IgD-negative memory B cell (primary cell): ENCODE measurements at regions not wholly inside any gene's neighbourhood (a gene's known extent, or its start where the extent isn't known, plus 50 kb on each side); places are given as distances from the start of the nearest gene placed in this dataset.
A peak's percentile ranks its signal among the peaks of the same experiment; 100 is the strongest.

Source experiments
- H3K27ac Mint-ChIP-seq, 3 donors: one replicate each; pipeline ENCODE4 v1.8.0; 2020 to 2022; ENCODE audit warnings: mild to moderate bottlenecking in 3 of 3, mixed read lengths in 3 of 3, moderate library complexity in 1 of 3
- H3K27me3 Mint-ChIP-seq: one replicate; pipeline ENCODE4 v1.8.0; 2021; ENCODE audit warnings: mixed read lengths
- H3K36me3 Mint-ChIP-seq: one replicate; pipeline ENCODE4 v1.8.0; 2020; ENCODE audit warnings: mild to moderate bottlenecking, mixed read lengths
- H3K4me1 Mint-ChIP-seq, 3 donors: one replicate each; pipeline ENCODE4 v1.8.0; 2020 to 2022; ENCODE audit warnings: mixed read lengths in 3 of 3, mild to moderate bottlenecking in 1 of 3
- H3K4me3 Mint-ChIP-seq, 4 donors: one replicate each; pipeline ENCODE4 v1.8.0; 2020 to 2022; ENCODE audit warnings: mild to moderate bottlenecking in 4 of 4, mixed read lengths in 4 of 4, moderate library complexity in 3 of 4
- H3K9me3 Mint-ChIP-seq, 3 donors: one replicate each; pipeline ENCODE4 v1.8.0; 2020 to 2021; ENCODE audit warnings: mixed read lengths in 3 of 3, mild to moderate bottlenecking in 1 of 3

- Mint-ChIP-seq H3K9me3 (peaks cover 0 to 4% (median 0%) of the 10 kb centered on the region in 3 donors), H3K27ac (no peak overlapping the region), H3K27me3 (no peaks in the 10 kb centered on the region), H3K4me3 (no peak overlapping the region), H3K36me3 (no peaks in the 10 kb centered on the region), H3K4me1 (no peaks in the 10 kb centered on the region)
Observed at GRCh38 chr14:38745861-38746260, 357.2 kb downstream of the SEC23A start.

DNA sequence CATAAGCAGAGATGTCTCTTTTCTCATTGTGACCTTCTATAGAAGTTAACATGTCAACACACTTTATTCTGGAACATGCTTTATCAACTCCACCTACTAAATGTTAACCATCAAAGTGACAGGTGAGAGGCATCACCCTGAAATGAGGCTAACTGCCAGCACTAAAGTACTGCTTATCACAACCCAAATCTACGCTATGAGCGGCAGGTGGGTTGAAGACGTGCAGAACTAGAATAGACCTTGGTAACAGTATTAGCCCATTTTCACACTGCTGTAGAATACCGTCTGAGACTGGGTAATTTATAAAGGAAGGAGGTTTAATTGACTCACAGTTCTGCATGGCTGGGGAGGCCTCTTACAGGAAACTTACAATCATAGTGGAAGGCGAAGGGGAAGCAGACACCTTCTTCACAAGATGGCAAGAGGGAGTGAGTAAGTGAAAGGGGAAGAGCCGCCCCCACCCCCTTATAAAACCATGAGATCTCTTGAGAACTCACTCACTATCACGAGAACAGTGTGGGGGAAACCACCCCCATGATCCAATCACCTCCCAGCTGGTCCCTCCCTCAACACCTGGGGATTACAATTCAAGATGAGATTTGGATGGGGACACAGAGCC is 359.0 kb downstream of the SEC23A start:
- Mint-ChIP-seq H3K4me3 (no peak overlapping the region), H3K27ac (no peak overlapping the region), H3K36me3 (no peaks in the 10 kb centered on the region), H3K4me1 (no peaks in the 10 kb centered on the region), H3K9me3 (peaks cover 0 to 4% (median 0%) of the 10 kb centered on the region in 3 donors), H3K27me3 (no peaks in the 10 kb centered on the region)

GRCh38 chr14:38737686-38738407 is 365.2 kb downstream of the SEC23A start:
- Mint-ChIP-seq H3K4me3 (no peak overlapping the region), H3K27me3 (no peaks in the 10 kb centered on the region), H3K9me3 (peaks cover 0 to 5% (median 3%) of the 10 kb centered on the region in 3 donors), H3K27ac (no peak overlapping the region), H3K4me1 (no peaks in the 10 kb centered on the region), H3K36me3 (no peaks in the 10 kb centered on the region)

GRCh38 chr14:38735005-38735404 is 368.0 kb downstream of the SEC23A start:
- no peaks in the 10 kb centered on the region for H3K36me3 Mint-ChIP-seq
- H3K9me3 Mint-ChIP-seq: peaks cover 0 to 5% (median 3%) of the 10 kb centered on the region in 3 donors
- no peak overlapping the region for H3K27ac Mint-ChIP-seq
- H3K27me3 Mint-ChIP-seq: no peaks in the 10 kb centered on the region
- no peaks in the 10 kb centered on the region for H3K4me1 Mint-ChIP-seq
- H3K4me3 Mint-ChIP-seq: no peak overlapping the region

GRCh38 chr14:38731962-38732361 is 371.1 kb downstream of the SEC23A start:
- Mint-ChIP-seq H3K27ac (no peak overlapping the region), H3K4me3 (no peak overlapping the region), H3K36me3 (peaks cover 3% of the 10 kb centered on the region), H3K4me1 (no peaks in the 10 kb centered on the region), H3K27me3 (no peaks in the 10 kb centered on the region), H3K9me3 (peaks cover 0 to 5% (median 3%) of the 10 kb centered on the region in 3 donors)

DNA sequence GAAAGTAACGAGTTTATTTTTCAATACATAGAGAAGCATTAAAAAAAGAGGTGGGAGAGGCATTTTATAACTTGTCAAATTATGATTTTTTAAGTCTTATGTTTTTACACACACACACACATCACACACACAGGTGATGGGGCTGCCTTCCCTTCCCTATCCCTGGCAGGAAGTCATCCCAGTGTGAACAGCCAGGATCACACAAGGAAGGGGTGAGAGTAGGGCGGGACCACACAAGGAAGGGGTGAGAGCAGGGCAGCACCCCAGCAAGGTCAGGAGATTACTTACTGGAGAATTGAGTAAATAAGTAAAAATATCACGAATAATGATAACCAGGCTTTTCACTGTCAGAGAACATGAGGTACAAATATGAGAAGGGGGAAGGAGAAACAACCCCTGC is 372.6 kb downstream of the SEC23A start:
- Mint-ChIP-seq H3K27me3 (no peaks in the 10 kb centered on the region), H3K4me1 (no peaks in the 10 kb centered on the region), H3K36me3 (peaks cover 3% of the 10 kb centered on the region), H3K27ac (no peak overlapping the region), H3K4me3 (no peak overlapping the region), H3K9me3 (peaks cover 0 to 5% (median 3%) of the 10 kb centered on the region in 3 donors)

DNA sequence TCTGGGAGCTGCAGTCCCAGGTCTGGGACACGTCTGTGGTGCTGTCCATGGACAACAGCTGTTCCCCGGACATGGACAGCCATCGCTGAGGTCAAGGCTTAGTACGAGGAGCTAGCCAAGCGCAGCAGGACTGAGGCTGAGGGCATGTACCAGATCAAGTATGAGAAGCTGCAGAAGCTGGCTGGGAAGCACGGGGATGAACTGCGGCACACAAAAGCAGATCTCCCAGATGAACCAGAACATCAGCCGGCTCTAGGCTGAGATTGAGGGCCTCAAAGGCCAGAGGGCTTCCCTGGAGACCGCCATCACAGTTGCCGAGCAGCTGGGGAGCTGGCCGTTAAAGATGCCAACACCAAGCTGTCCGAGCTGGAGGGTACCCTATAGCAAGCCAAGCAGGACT is 375.3 kb downstream of the SEC23A start:
- Mint-ChIP-seq H3K36me3 (peaks cover 4% of the 10 kb centered on the region), H3K27ac (no peak overlapping the region), H3K9me3 (no peaks in the 10 kb centered on the region)

DNA sequence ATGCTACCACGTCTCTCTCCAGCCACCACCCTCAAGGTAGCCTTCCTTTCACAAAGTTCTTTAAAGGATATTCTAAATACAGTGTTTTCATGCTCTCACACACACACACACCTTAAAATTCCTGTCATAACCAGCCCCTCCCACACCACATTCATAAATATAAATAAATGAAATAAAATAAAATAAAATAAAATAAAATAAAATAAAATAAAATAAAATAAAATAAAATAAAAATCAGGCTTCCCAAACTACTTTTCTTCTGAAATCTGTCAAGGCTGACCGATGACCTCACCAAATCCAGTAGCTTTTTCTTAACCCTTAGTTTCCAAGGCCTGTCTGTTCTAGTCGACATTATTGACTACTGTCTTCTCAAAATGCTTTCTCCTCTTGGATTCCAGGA is 378.4 kb downstream of the SEC23A start:
- H3K27ac Mint-ChIP-seq: no peak overlapping the region
- H3K4me1 Mint-ChIP-seq: no peaks in the 10 kb centered on the region
- H3K36me3 Mint-ChIP-seq: peaks cover 4% of the 10 kb centered on the region
- H3K4me3 Mint-ChIP-seq: no peak overlapping the region
- no peaks in the 10 kb centered on the region for H3K9me3 Mint-ChIP-seq
- no peaks in the 10 kb centered on the region for H3K27me3 Mint-ChIP-seq

More for the DNA sequence above, 375.3 kb downstream of the SEC23A start:
- H3K27me3 Mint-ChIP-seq: no peaks in the 10 kb centered on the region
- peak overlapping the region in 1 of 4 donors; percentile 28 for H3K4me3 Mint-ChIP-seq
- no peaks in the 10 kb centered on the region for H3K4me1 Mint-ChIP-seq

- H3K9me3 Mint-ChIP-seq: no peaks in the 10 kb centered on the region
- H3K4me1 Mint-ChIP-seq: no peaks in the 10 kb centered on the region
- H3K27ac Mint-ChIP-seq: no peak overlapping the region
- peaks cover 4% of the 10 kb centered on the region for H3K36me3 Mint-ChIP-seq
- H3K27me3 Mint-ChIP-seq: no peaks in the 10 kb centered on the region
- no peak overlapping the region for H3K4me3 Mint-ChIP-seq
Observed at GRCh38 chr14:38723959-38724358, 379.1 kb downstream of the SEC23A start.

DNA sequence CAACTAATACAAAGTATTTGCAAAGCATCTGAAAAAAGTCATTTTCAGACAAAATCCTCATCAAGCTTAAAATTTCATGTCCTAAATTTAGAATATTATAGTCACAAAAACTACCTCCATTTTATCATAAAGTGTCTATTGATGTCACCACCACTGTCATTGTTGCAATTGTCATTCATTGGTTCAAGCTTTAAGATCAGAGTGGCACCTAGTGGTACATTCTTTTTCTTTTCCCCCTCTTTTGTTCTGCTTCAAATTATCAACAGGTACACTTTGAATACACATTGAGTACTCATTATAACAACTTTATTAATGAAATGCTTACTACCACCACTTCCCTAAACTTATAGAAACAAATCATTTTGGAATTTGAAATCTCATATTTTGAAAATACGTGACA is 379.8 kb downstream of the SEC23A start:
- no peaks in the 10 kb centered on the region for H3K27me3 Mint-ChIP-seq

DNA sequence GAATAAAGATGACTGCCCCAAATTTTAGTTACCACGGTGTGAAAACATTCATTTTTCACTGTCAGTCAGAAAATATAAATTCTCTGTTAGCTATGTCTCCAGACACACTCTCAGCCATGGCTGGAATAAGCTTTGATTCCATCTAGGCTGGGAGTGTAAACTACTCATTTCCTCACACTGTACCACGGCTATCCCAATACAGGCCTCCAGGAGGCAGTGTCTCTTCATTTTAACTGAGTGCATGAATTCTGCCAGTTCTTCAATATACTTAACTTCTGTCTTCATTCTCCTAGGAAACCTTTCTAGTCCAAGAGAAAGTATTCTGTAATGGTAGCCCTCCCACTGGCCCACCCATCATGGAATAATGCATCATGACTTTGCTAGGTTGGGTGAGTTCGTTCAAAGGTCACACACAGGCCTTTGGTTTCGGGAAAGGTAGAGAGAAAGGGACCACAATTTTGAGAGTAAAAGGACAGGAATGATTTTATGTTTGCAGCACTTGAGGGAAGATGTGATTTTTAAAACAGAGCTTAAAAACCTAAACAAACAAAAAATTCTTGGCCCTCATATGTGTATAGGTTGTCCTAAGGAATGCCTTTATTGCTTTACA is 381.1 kb downstream of the SEC23A start:
- no peaks in the 10 kb centered on the region for H3K9me3 Mint-ChIP-seq
- H3K4me3 Mint-ChIP-seq: no peak overlapping the region
- no peaks in the 10 kb centered on the region for H3K27me3 Mint-ChIP-seq
- peaks cover 0 to 4% (median 0%) of the 10 kb centered on the region in 3 donors for H3K4me1 Mint-ChIP-seq
- peaks cover 1% of the 10 kb centered on the region for H3K36me3 Mint-ChIP-seq
- H3K27ac Mint-ChIP-seq: no peak overlapping the region

More for the DNA sequence above, 379.8 kb downstream of the SEC23A start:
- no peaks in the 10 kb centered on the region for H3K4me1 Mint-ChIP-seq
- no peak overlapping the region for H3K27ac Mint-ChIP-seq
- H3K4me3 Mint-ChIP-seq: no peak overlapping the region
- no peaks in the 10 kb centered on the region for H3K9me3 Mint-ChIP-seq
- H3K36me3 Mint-ChIP-seq: peaks cover 4% of the 10 kb centered on the region

DNA sequence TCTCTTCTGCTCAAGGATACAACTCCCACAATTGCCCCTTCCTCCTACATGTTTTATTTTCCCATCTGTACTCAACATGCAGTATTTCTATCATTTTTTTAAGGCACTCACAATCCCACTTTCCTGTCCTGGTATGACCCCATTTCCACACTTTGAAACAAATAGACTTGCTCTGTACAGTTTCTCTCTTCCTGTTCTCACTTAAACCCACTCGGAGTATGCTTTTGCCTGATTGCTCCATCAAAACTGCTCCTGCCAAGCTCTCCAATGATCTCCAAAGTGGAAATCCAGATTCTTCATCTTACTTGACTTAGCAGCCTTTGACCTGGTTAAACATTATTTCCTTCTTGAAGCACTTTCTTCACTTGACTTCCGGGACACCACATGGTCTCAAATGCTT is 384.5 kb downstream of the SEC23A start:
- no peaks in the 10 kb centered on the region for H3K36me3 Mint-ChIP-seq
- H3K4me1 Mint-ChIP-seq: peaks cover 0 to 7% (median 0%) of the 10 kb centered on the region in 3 donors
- H3K9me3 Mint-ChIP-seq: no peaks in the 10 kb centered on the region
- no peaks in the 10 kb centered on the region for H3K27me3 Mint-ChIP-seq
- no peak overlapping the region for H3K4me3 Mint-ChIP-seq
- H3K27ac Mint-ChIP-seq: peak overlapping the region in 1 of 3 donors; percentile 45

DNA sequence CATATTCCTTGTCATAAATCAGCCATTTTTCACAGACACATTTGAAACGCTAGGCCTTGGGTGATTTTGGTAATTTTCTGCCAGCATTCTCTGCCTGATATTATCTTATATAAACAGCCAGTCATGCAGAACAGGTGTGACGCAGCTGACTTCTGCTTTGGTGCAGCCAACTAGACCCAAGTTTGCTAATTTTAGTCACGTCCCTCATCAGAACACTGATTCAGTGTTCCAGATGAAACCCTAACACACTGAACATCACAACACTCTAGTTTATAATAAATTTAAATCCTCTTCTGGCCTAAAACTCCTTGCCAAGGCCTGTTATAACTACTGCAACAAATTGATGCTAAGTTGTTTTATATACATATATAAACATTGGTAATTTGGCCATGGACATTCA is 386.1 kb downstream of the SEC23A start:
- H3K4me3 Mint-ChIP-seq: no peak overlapping the region
- peaks cover 0 to 7% (median 0%) of the 10 kb centered on the region in 3 donors for H3K4me1 Mint-ChIP-seq
- no peaks in the 10 kb centered on the region for H3K9me3 Mint-ChIP-seq
- H3K36me3 Mint-ChIP-seq: no peaks in the 10 kb centered on the region
- no peaks in the 10 kb centered on the region for H3K27me3 Mint-ChIP-seq
- no peak overlapping the region for H3K27ac Mint-ChIP-seq

DNA sequence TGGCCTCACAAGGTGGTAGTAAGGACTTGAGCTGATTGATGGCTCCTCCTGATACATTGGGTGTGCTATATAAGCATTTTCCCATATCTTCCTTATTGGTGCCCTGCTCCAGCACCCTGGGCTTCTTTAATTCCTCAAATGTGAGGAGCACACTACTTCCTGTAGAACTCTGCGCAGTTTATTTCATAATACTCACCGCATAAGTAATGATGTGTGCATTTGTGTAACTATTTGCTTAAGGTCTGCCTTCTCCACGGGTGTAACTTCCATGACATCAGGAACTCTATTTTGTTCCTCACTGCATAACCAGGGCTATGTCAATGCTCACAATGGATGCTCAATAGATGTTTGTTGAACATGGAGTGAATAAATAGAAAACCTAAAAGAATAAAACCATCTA is 392.2 kb downstream of the SEC23A start:
- Mint-ChIP-seq H3K4me1 (no peaks in the 10 kb centered on the region), H3K27ac (no peak overlapping the region), H3K9me3 (no peaks in the 10 kb centered on the region), H3K27me3 (no peaks in the 10 kb centered on the region), H3K36me3 (no peaks in the 10 kb centered on the region), H3K4me3 (no peak overlapping the region)

DNA sequence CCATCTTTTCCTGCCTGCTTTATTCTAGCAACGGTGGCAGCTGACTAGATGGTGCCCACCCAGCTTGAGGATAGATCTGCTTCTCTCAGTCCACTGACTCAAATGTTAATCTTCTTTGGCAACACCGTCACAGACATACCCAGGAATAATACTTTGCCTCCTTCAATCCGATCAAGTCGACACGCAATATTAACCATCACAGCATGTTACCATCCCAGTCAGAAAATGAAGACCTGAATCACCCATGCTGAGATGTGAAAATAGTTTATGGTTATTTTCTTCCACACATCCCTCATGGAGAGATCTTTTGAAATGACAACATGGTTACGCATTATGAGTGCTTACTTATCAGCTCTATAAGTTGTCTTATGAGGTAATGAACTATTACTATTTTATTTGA is 392.8 kb downstream of the SEC23A start:
- Mint-ChIP-seq H3K9me3 (no peaks in the 10 kb centered on the region), H3K4me1 (no peaks in the 10 kb centered on the region), H3K27me3 (no peaks in the 10 kb centered on the region), H3K4me3 (no peak overlapping the region), H3K36me3 (no peaks in the 10 kb centered on the region), H3K27ac (no peak overlapping the region)

- no peaks in the 10 kb centered on the region for H3K36me3 Mint-ChIP-seq
- H3K27ac Mint-ChIP-seq: no peak overlapping the region
- no peaks in the 10 kb centered on the region for H3K27me3 Mint-ChIP-seq
- no peaks in the 10 kb centered on the region for H3K4me1 Mint-ChIP-seq
- H3K4me3 Mint-ChIP-seq: no peak overlapping the region
- H3K9me3 Mint-ChIP-seq: peaks cover 0 to 2% (median 0%) of the 10 kb centered on the region in 3 donors
Observed at GRCh38 chr14:38705220-38705619, 397.8 kb downstream of the SEC23A start.
